ENCODE measurements at regions not wholly inside any gene's neighbourhood (a gene's known extent, or its start where the extent isn't known, plus 50 kb on each side); places are given as distances from the start of the nearest gene placed in this dataset.

GRCh38 chr4:187460016-187460415 is 535.6 kb upstream of the ZFP42 start:
- TF ChIP-seq GATA2 (IDR thresholded peaks at IDR 0.05; ENCODE audit: low read depth, low read length) (no peak), GATA3 (IDR thresholded peaks at IDR 0.05; ENCODE audit: low read depth, low read length) (no peak)

- TF ChIP-seq GATA3 (IDR thresholded peaks at IDR 0.05; ENCODE audit: low read depth, low read length) (no peak), GATA2 (IDR thresholded peaks at IDR 0.05; ENCODE audit: low read depth, low read length) (no peak)
Measured at GRCh38 chr4:187464573-187464972, 531.0 kb upstream of the ZFP42 start.

GRCh38 chr4:187467224-187467623 is 528.3 kb upstream of the ZFP42 start:
- TF ChIP-seq GATA2 (IDR thresholded peaks at IDR 0.05; ENCODE audit: low read depth, low read length) (no peak), GATA3 (IDR thresholded peaks at IDR 0.05; ENCODE audit: low read depth, low read length) (no peak)

GRCh38 chr4:187469627-187470026 is 525.9 kb upstream of the ZFP42 start:
- TF ChIP-seq GATA3 (IDR thresholded peaks at IDR 0.05; ENCODE audit: low read depth, low read length) = no peak
- no peak for TF ChIP-seq GATA2 (IDR thresholded peaks at IDR 0.05; ENCODE audit: low read depth, low read length)

- TF ChIP-seq GATA2 (IDR thresholded peaks at IDR 0.05; ENCODE audit: low read depth, low read length) = no peak
- TF ChIP-seq GATA3 (IDR thresholded peaks at IDR 0.05; ENCODE audit: low read depth, low read length) = no peak
Measured at GRCh38 chr4:187470061-187470460, 525.5 kb upstream of the ZFP42 start.

GRCh38 chr4:187474238-187474637 is 521.3 kb upstream of the ZFP42 start:
- no peak for TF ChIP-seq GATA2 (IDR thresholded peaks at IDR 0.05; ENCODE audit: low read depth, low read length)
- TF ChIP-seq GATA3 (IDR thresholded peaks at IDR 0.05; ENCODE audit: low read depth, low read length) = no peak

GRCh38 chr4:187475901-187476300 is 519.7 kb upstream of the ZFP42 start:
- TF ChIP-seq GATA2 (IDR thresholded peaks at IDR 0.05; ENCODE audit: low read depth, low read length) = no peak
- no peak for TF ChIP-seq GATA3 (IDR thresholded peaks at IDR 0.05; ENCODE audit: low read depth, low read length)

- TF ChIP-seq GATA3 (IDR thresholded peaks at IDR 0.05; ENCODE audit: low read depth, low read length) (no peak), GATA2 (IDR thresholded peaks at IDR 0.05; ENCODE audit: low read depth, low read length) (no peak)
Measured at GRCh38 chr4:187477224-187477623, 518.3 kb upstream of the ZFP42 start.

- TF ChIP-seq GATA2 (IDR thresholded peaks at IDR 0.05; ENCODE audit: low read depth, low read length) (no peak), GATA3 (IDR thresholded peaks at IDR 0.05; ENCODE audit: low read depth, low read length) (no peak)
Measured at GRCh38 chr4:187478292-187479140, 517.1 kb upstream of the ZFP42 start.

- no peak for TF ChIP-seq GATA3 (IDR thresholded peaks at IDR 0.05; ENCODE audit: low read depth, low read length)
- TF ChIP-seq GATA2 (IDR thresholded peaks at IDR 0.05; ENCODE audit: low read depth, low read length) = no peak
Measured at GRCh38 chr4:187479511-187479910, 516.1 kb upstream of the ZFP42 start.

- no peak for TF ChIP-seq GATA2 (IDR thresholded peaks at IDR 0.05; ENCODE audit: low read depth, low read length)
- no peak for TF ChIP-seq GATA3 (IDR thresholded peaks at IDR 0.05; ENCODE audit: low read depth, low read length)
Measured at GRCh38 chr4:187480146-187481145, 515.1 kb upstream of the ZFP42 start.

- TF ChIP-seq GATA3 (IDR thresholded peaks at IDR 0.05; ENCODE audit: low read depth, low read length) (no peak), GATA2 (IDR thresholded peaks at IDR 0.05; ENCODE audit: low read depth, low read length) (no peak)
Measured at GRCh38 chr4:187484186-187484585, 511.4 kb upstream of the ZFP42 start.

GRCh38 chr4:187485676-187486075 is 509.9 kb upstream of the ZFP42 start:
- TF ChIP-seq GATA3 (IDR thresholded peaks at IDR 0.05; ENCODE audit: low read depth, low read length) (no peak), GATA2 (IDR thresholded peaks at IDR 0.05; ENCODE audit: low read depth, low read length) (no peak)

- TF ChIP-seq GATA3 (IDR thresholded peaks at IDR 0.05; ENCODE audit: low read depth, low read length) = no peak
- TF ChIP-seq GATA2 (IDR thresholded peaks at IDR 0.05; ENCODE audit: low read depth, low read length) = no peak
Measured at GRCh38 chr4:187491286-187491685, 504.3 kb upstream of the ZFP42 start.
